GM12891 (cell line): ENCODE measurements at regions not wholly inside any gene's neighbourhood (a gene's known extent, or its start where the extent isn't known, plus 50 kb on each side); places are given as distances from the start of the nearest gene placed in this dataset.
"Not testable (repeated sequence)": the region's sequence is repeated elsewhere in the genome, so short reads cannot be mapped to it uniquely, and the experiment has no call there.

Source experiments
- DNase-seq: peaks from one replicate; pipeline ENCODE4 v3.0.0; 2011; ENCODE audit warnings: low spot score; ENCODE audit not compliant: insufficient read length
- FAIRE-seq: peaks from 2 replicates; lab custom pipeline; 2011; peaks lifted over from hg19 to GRCh38; lab: Jason Lieb, UNC
- PAX5 ChIP-seq: IDR thresholded peaks from 2 replicates; pipeline ENCODE4 v1.6.1; 2011; ENCODE audit warnings: low read length, moderate library complexity, mild to moderate bottlenecking; ENCODE audit not compliant: insufficient read depth, severe bottlenecking
- POLR2A ChIP-seq: IDR thresholded peaks from 2 replicates; pipeline ENCODE4 v1.6.1; 2011; ENCODE audit warnings: low read depth, low read length, control low read depth
- POLR2AphosphoS5 ChIP-seq: IDR thresholded peaks from 2 replicates; pipeline ENCODE4 v1.6.1; 2011; ENCODE audit warnings: low read depth, low read length, control low read depth
- POU2F2 ChIP-seq: IDR thresholded peaks from 2 replicates; pipeline ENCODE4 v1.6.1; 2011; ENCODE audit warnings: low read depth, mild to moderate bottlenecking, control low read depth, low read length, moderate library complexity
- SPI1 ChIP-seq: IDR thresholded peaks from 2 replicates; pipeline ENCODE4 v1.6.1; 2011; ENCODE audit warnings: low read depth, low read length, control low read depth
- TAF1 ChIP-seq: IDR thresholded peaks from 2 replicates; pipeline ENCODE4 v1.6.1; 2011; ENCODE audit warnings: low read depth, low read length, control low read depth

- TF ChIP-seq POLR2AphosphoS5 (no peak), SPI1 (no peak), TAF1 (no peak)
- FAIRE-seq = no peak
- DNase-seq = no peak
These were observed 428.4 kb downstream of the CSNK1G3 start for GRCh38 chr5:123940416-123940815.

- DNase-seq (peak; percentile 5), FAIRE-seq (peak; percentile 76)
- TF ChIP-seq POLR2A (no peak), SPI1 (no peak), POU2F2 (no peak), POLR2AphosphoS5 (no peak), TAF1 (no peak), PAX5 (no peak)
These were observed 425.3 kb downstream of the CSNK1G3 start for GRCh38 chr5:123937230-123937629.

GRCh38 chr5:123936548-123936947 is 424.6 kb downstream of the CSNK1G3 start:
- DNase-seq = no peak
- TF ChIP-seq SPI1 (no peak), POU2F2 (no peak), PAX5 (no peak), TAF1 (no peak), POLR2A (no peak), POLR2AphosphoS5 (no peak)
- no peak for FAIRE-seq

- DNase-seq, FAIRE-seq: not testable (repeated sequence)
These were observed 421.8 kb downstream of the CSNK1G3 start for GRCh38 chr5:123933812-123934211.

- DNase-seq (no peak), FAIRE-seq (peak; percentile 9)
- no peak for TF ChIP-seq POLR2AphosphoS5
- no peak for TF ChIP-seq TAF1
- TF ChIP-seq POLR2A = no peak
- TF ChIP-seq SPI1 = no peak
- no peak for TF ChIP-seq POU2F2
- no peak for TF ChIP-seq PAX5
These were observed 417.1 kb downstream of the CSNK1G3 start for GRCh38 chr5:123929055-123929474.

GRCh38 chr5:123928401-123928800 is 416.4 kb downstream of the CSNK1G3 start:
- DNase-seq = no peak
- TF ChIP-seq PAX5 (no peak), SPI1 (no peak), POLR2A (no peak)
- no peak for FAIRE-seq

GRCh38 chr5:123921193-123921592 is 409.2 kb downstream of the CSNK1G3 start:
- DNase-seq (no peak), FAIRE-seq (no peak)
- TF ChIP-seq POU2F2 = no peak
- TF ChIP-seq PAX5 = no peak
- TF ChIP-seq TAF1 = no peak
- no peak for TF ChIP-seq POLR2AphosphoS5
- TF ChIP-seq POLR2A = no peak
- no peak for TF ChIP-seq SPI1

GRCh38 chr5:123916345-123917121 is 404.6 kb downstream of the CSNK1G3 start:
- no peak for TF ChIP-seq PAX5
- no peak for TF ChIP-seq SPI1
- TF ChIP-seq TAF1 = no peak
- no peak for TF ChIP-seq POLR2AphosphoS5
- TF ChIP-seq POU2F2 = no peak
- no peak for TF ChIP-seq POLR2A
- no peak for DNase-seq

GRCh38 chr5:123914333-123914732 is 402.4 kb downstream of the CSNK1G3 start:
- DNase-seq = no peak
- FAIRE-seq = no peak
- TF ChIP-seq POLR2AphosphoS5 = no peak
- TF ChIP-seq TAF1 = no peak
- TF ChIP-seq SPI1 = no peak
- no peak for TF ChIP-seq POLR2A
- no peak for TF ChIP-seq POU2F2

More at GRCh38 chr5:123916345-123917121, 404.6 kb downstream of the CSNK1G3 start:
- FAIRE-seq = no peak

- no peak for DNase-seq
- TF ChIP-seq POLR2AphosphoS5 = no peak
- TF ChIP-seq POU2F2 = no peak
- peak; percentile 32; the same call in 1 of the 2 replicates for TF ChIP-seq SPI1
- TF ChIP-seq PAX5 = no peak
- TF ChIP-seq POLR2A = no peak
These were observed 395.4 kb downstream of the CSNK1G3 start for GRCh38 chr5:123907349-123907748.

More at GRCh38 chr5:123907349-123907748, 395.4 kb downstream of the CSNK1G3 start:
- FAIRE-seq = no peak
